Neural cell (in vitro differentiated cells): ENCODE measurements at regions not wholly inside any gene's neighbourhood (a gene's known extent, or its start where the extent isn't known, plus 50 kb on each side); places are given as distances from the start of the nearest gene placed in this dataset.

Experiments used
- CTCF ChIP-seq: fragments of 450-650 bp; IDR thresholded peaks from 2 replicates; pipeline ENCODE4 v1.5.1; 2014; ENCODE audit warnings: antibody characterized with exemption, mild to moderate bottlenecking, moderate library complexity; ENCODE audit not compliant: poor library complexity, severe bottlenecking
- EP300 ChIP-seq: fragments of 450-650 bp; conservative IDR thresholded peaks from 2 replicates; pipeline ENCODE4 v1.6.1; 2014; ENCODE audit warnings: antibody characterized with exemption, mild to moderate bottlenecking, moderate library complexity; ENCODE audit not compliant: poor library complexity, severe bottlenecking
- EZH2 ChIP-seq: fragments of 200-600, 300-800 bp; shearing (Covaris generic), sonication (generic); IDR thresholded peaks from 2 replicates; pipeline ENCODE4 v1.6.1; 2014; ENCODE audit warnings: antibody characterized with exemption, low read length, borderline replicate concordance, mild to moderate bottlenecking; ENCODE audit not compliant: insufficient read depth, poor library complexity, severe bottlenecking
- RAD21 ChIP-seq: fragments of 450-650 bp; conservative IDR thresholded peaks from 2 replicates; pipeline ENCODE4 v1.6.1; 2014; ENCODE audit warnings: antibody characterized with exemption, mild to moderate bottlenecking, moderate library complexity
- REST ChIP-seq: IDR thresholded peaks from 2 replicates; pipeline ENCODE4 v1.6.1; 2012; ENCODE audit warnings: borderline replicate concordance
- TAF1 ChIP-seq: IDR thresholded peaks from 2 replicates; pipeline ENCODE4 v1.6.1; 2012; ENCODE audit warnings: low read depth

GRCh38 chr3:150067561-150067960, 96.9 kb upstream of the PFN2 start:
- no peak for TF ChIP-seq RAD21
- no peak for TF ChIP-seq CTCF
- no peak for TF ChIP-seq EP300
- TF ChIP-seq EZH2 = no peak
- no peak for TF ChIP-seq TAF1
- no peak for TF ChIP-seq REST
